HEK293 (cell line): ENCODE measurements at regions not wholly inside any gene's neighbourhood (a gene's known extent, or its start where the extent isn't known, plus 50 kb on each side); places are given as distances from the start of the nearest gene placed in this dataset.
A peak's percentile ranks its signal among the peaks of the same experiment; 100 is the strongest.

Experiments
- BCL11B ChIP-seq: fragments of 450-650 bp; formaldehyde crosslinking; IDR thresholded peaks from 2 replicates; pipeline ENCODE4 v1.5.1; 2016; ENCODE audit warnings: low read depth, missing biosample characterization, missing genetic modification characterization
- HOXD13 ChIP-seq: sonication (generic); formaldehyde crosslinking; IDR thresholded peaks from 2 replicates; pipeline ENCODE4 v1.8.0; 2022; ENCODE audit warnings: missing genetic modification reagents, borderline replicate concordance
- KLF7 ChIP-seq: fragments of 450-650 bp; formaldehyde crosslinking; IDR thresholded peaks from 2 replicates; pipeline ENCODE4 v1.5.1; 2016; ENCODE audit warnings: missing biosample characterization, missing genetic modification characterization, borderline replicate concordance
- KLF8 ChIP-seq: fragments of 450-650 bp; formaldehyde crosslinking; IDR thresholded peaks from 2 replicates; pipeline ENCODE4 v1.5.1; 2016; ENCODE audit warnings: missing biosample characterization, missing genetic modification characterization
- SP2 ChIP-seq: fragments of 450-650 bp; formaldehyde crosslinking; IDR thresholded peaks from 2 replicates; pipeline ENCODE4 v1.5.1; 2016; ENCODE audit warnings: missing biosample characterization, missing genetic modification characterization
- SP3 ChIP-seq: fragments of 450-650 bp; formaldehyde crosslinking; IDR thresholded peaks from 2 replicates; pipeline ENCODE4 v1.5.1; 2016; ENCODE audit warnings: missing biosample characterization, missing genetic modification characterization
- ZBTB17 ChIP-seq: fragments of 450-650 bp; formaldehyde crosslinking; IDR thresholded peaks from 2 replicates; pipeline ENCODE4 v1.5.1; 2016; ENCODE audit warnings: missing biosample characterization, missing genetic modification characterization
- ZBTB21 ChIP-seq: fragments of 450-650 bp; formaldehyde crosslinking; IDR thresholded peaks from 2 replicates; pipeline ENCODE4 v1.5.1; 2017; ENCODE audit warnings: missing biosample characterization, missing genetic modification characterization
- ZIC2 ChIP-seq: fragments of 450-650 bp; formaldehyde crosslinking; IDR thresholded peaks from 2 replicates; pipeline ENCODE4 v1.5.1; 2016; ENCODE audit warnings: missing biosample characterization, missing genetic modification characterization
- ZNF10 ChIP-seq: fragments of 450-650 bp; formaldehyde crosslinking; IDR thresholded peaks from 2 replicates; pipeline ENCODE4 v1.5.1; 2017; ENCODE audit warnings: missing biosample characterization, missing genetic modification characterization
- ZNF112 ChIP-seq: fragments of 450-650 bp; formaldehyde crosslinking; IDR thresholded peaks from 2 replicates; pipeline ENCODE4 v1.5.0; 2017; ENCODE audit warnings: missing biosample characterization, missing genetic modification characterization
- ZNF175 ChIP-seq: fragments of 450-650 bp; formaldehyde crosslinking; IDR thresholded peaks from 2 replicates; pipeline ENCODE4 v1.5.1; 2016; ENCODE audit warnings: missing biosample characterization, missing genetic modification characterization
- ZNF184 ChIP-seq: fragments of 450-650 bp; IDR thresholded peaks from 2 replicates; pipeline ENCODE4 v1.5.1; 2018; ENCODE audit warnings: missing biosample characterization, mild to moderate bottlenecking, missing genetic modification characterization
- ZNF23 ChIP-seq: fragments of 450-650 bp; formaldehyde crosslinking; IDR thresholded peaks from 2 replicates; pipeline ENCODE4 v1.5.1; 2016; ENCODE audit warnings: missing biosample characterization, missing genetic modification characterization, borderline replicate concordance
- ZNF239 ChIP-seq: fragments of 450-650 bp; formaldehyde crosslinking; IDR thresholded peaks from 2 replicates; pipeline ENCODE4 v1.5.1; 2016; ENCODE audit warnings: missing biosample characterization, missing genetic modification characterization
- ZNF274 ChIP-seq, 2 experiments: fragments of 200-500 bp in 1 of 2; fragments of 450-650 bp in 1 of 2; sonication (Bioruptor generic) in 1 of 2; formaldehyde crosslinking in 1 of 2; IDR thresholded peaks; 2 replicates each; pipeline versions ENCODE4 v1.5.1 to v1.6.1; 2014 to 2016; ENCODE audit warnings: borderline replicate concordance in 1 of 2, inconsistent platforms in 1 of 2, low read length in 1 of 2, missing biosample characterization in 1 of 2, missing genetic modification characterization in 1 of 2
- ZNF302 ChIP-seq: fragments of 450-650 bp; formaldehyde crosslinking; IDR thresholded peaks from 2 replicates; pipeline ENCODE4 v1.5.1; 2016; ENCODE audit warnings: missing biosample characterization, missing genetic modification characterization, low read depth
- ZNF350 ChIP-seq: fragments of 450-650 bp; formaldehyde crosslinking; IDR thresholded peaks from 2 replicates; pipeline ENCODE4 v1.5.0; 2017; ENCODE audit warnings: missing biosample characterization, mild to moderate bottlenecking, missing genetic modification characterization
- ZNF514 ChIP-seq: fragments of 450-650 bp; formaldehyde crosslinking; IDR thresholded peaks from 2 replicates; pipeline ENCODE4 v1.5.1; 2016; ENCODE audit warnings: missing biosample characterization, missing genetic modification characterization
- ZNF555 ChIP-seq: fragments of 450-650 bp; formaldehyde crosslinking; conservative IDR thresholded peaks from 2 replicates; pipeline ENCODE4 v1.5.1; 2017; ENCODE audit warnings: missing biosample characterization, mild to moderate bottlenecking, missing genetic modification characterization, inconsistent platforms
- ZNF561 ChIP-seq: fragments of 450-650 bp; IDR thresholded peaks from 2 replicates; pipeline ENCODE4 v1.5.1; 2018; ENCODE audit warnings: missing biosample characterization, missing genetic modification characterization, borderline replicate concordance
- ZNF600 ChIP-seq: fragments of 450-650 bp; formaldehyde crosslinking; IDR thresholded peaks from 2 replicates; pipeline ENCODE4 v1.5.1; 2016; ENCODE audit warnings: missing biosample characterization, missing genetic modification characterization
- ZNF626 ChIP-seq: fragments of 450-650 bp; sonication (Bioruptor Pico); formaldehyde crosslinking; IDR thresholded peaks from 2 replicates; pipeline ENCODE4 v1.5.1; 2018; ENCODE audit warnings: missing biosample characterization, missing genetic modification characterization, inconsistent platforms
- ZNF670 ChIP-seq: fragments of 450-650 bp; formaldehyde crosslinking; IDR thresholded peaks from 2 replicates; pipeline ENCODE4 v1.5.1; 2016; ENCODE audit warnings: missing biosample characterization, missing genetic modification characterization, low read depth
- ZNF76 ChIP-seq: fragments of 450-650 bp; formaldehyde crosslinking; IDR thresholded peaks from 2 replicates; pipeline ENCODE4; 2016; ENCODE audit warnings: low read depth, missing biosample characterization, missing genetic modification characterization, borderline replicate concordance
- ZNF785 ChIP-seq: fragments of 450-650 bp; formaldehyde crosslinking; IDR thresholded peaks from 2 replicates; pipeline ENCODE4 v1.5.1; 2016; ENCODE audit warnings: missing biosample characterization, missing genetic modification characterization
- ZSCAN16 ChIP-seq: fragments of 450-650 bp; formaldehyde crosslinking; IDR thresholded peaks from 2 replicates; pipeline ENCODE4 v1.5.1; 2016; ENCODE audit warnings: missing biosample characterization, missing genetic modification characterization
- TF ChIP-seq, protein P1 (sequence below): fragments of 450-650 bp; formaldehyde crosslinking; IDR thresholded peaks from 2 replicates; pipeline ENCODE4 v1.5.1; 2016; ENCODE audit warnings: missing biosample characterization, missing genetic modification characterization
- TF ChIP-seq, protein P2 (sequence below): fragments of 450-650 bp; formaldehyde crosslinking; IDR thresholded peaks from 2 replicates; pipeline ENCODE4 v1.5.1; 2017; ENCODE audit warnings: missing biosample characterization, missing genetic modification characterization
- TF ChIP-seq, protein P3 (sequence below): fragments of 450-650 bp; formaldehyde crosslinking; IDR thresholded peaks from 2 replicates; pipeline ENCODE4; 2016; ENCODE audit warnings: missing biosample characterization, missing genetic modification characterization
- TF ChIP-seq, protein P4 (sequence below): fragments of 450-650 bp; formaldehyde crosslinking; IDR thresholded peaks from 2 replicates; pipeline ENCODE4 v1.5.1; 2016; ENCODE audit warnings: missing biosample characterization, missing genetic modification characterization
- TF ChIP-seq, protein P5 (sequence below): fragments of 450-650 bp; formaldehyde crosslinking; IDR thresholded peaks from 2 replicates; pipeline ENCODE4 v1.5.1; 2016; ENCODE audit warnings: missing biosample characterization, missing genetic modification characterization

DNA sequence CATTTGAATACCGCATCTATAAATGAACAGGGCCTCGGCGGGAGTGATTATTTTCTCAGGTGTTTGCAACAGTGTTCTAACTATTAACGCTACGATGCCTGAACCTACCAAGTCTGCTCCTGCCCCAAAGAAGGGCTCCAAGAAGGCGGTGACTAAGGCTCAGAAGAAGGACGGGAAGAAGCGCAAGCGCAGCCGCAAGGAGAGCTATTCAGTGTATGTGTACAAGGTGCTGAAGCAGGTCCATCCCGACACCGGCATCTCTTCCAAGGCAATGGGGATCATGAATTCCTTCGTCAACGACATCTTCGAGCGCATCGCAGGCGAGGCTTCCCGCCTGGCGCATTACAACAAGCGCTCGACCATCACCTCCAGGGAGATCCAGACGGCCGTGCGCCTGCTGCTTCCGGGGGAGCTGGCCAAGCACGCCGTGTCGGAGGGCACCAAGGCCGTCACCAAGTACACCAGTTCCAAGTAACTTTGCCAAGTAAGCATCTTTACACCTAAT lies 70.9 kb downstream of the HFE start (continued):
- TF ChIP-seq ZNF23 (tag by site-specific recombination) = no peak
- no peak for TF ChIP-seq ZNF10 (tag by site-specific recombination)
- no peak for TF ChIP-seq HOXD13 (CRISPR knock-in tag)
- TF ChIP-seq ZNF274 (IDR thresholded peaks at IDR 0.05; ENCODE audit: low read length) = no peak
- no peak for TF ChIP-seq ZNF274 (tag by site-specific recombination; IDR thresholded peaks at IDR 0.05; ENCODE audit: borderline replicate concordance)
- no peak for TF ChIP-seq KLF8 (tag by site-specific recombination)
- peak; percentile 68 for TF ChIP-seq SP2 (tag by site-specific recombination)
- no peak for TF ChIP-seq ZNF112 (tag by site-specific recombination)
- no peak for TF ChIP-seq KLF7 (tag by site-specific recombination)
- TF ChIP-seq ZNF184 (tag by site-specific recombination) = no peak
- TF ChIP-seq ZNF302 (tag by site-specific recombination) = no peak
- no peak; the same call in 1 of the 2 replicates for TF ChIP-seq ZNF561 (tag by site-specific recombination)
- TF ChIP-seq ZBTB17 = peak; percentile 88
- TF ChIP-seq BCL11B (tag by site-specific recombination) = no peak
- TF ChIP-seq, protein P1, sequence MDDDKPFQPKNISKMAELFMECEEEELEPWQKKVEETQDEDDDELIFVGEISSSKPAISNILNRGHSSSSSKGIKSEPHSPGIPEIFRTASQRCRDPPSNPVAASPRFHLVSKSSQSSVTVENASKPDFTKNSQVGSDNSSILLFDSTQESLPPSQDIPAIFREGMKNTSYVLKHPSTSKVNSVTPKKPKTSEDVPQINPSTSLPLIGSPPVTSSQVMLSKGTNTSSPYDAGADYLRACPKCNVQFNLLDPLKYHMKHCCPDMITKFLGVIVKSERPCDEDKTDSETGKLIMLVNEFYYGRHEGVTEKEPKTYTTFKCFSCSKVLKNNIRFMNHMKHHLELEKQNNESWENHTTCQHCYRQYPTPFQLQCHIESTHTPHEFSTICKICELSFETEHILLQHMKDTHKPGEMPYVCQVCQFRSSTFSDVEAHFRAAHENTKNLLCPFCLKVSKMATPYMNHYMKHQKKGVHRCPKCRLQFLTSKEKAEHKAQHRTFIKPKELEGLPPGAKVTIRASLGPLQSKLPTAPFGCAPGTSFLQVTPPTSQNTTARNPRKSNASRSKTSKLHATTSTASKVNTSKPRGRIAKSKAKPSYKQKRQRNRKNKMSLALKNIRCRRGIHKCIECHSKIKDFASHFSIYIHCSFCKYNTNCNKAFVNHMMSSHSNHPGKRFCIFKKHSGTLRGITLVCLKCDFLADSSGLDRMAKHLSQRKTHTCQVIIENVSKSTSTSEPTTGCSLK (tag by site-specific recombination) = no peak
- TF ChIP-seq, protein P2, sequence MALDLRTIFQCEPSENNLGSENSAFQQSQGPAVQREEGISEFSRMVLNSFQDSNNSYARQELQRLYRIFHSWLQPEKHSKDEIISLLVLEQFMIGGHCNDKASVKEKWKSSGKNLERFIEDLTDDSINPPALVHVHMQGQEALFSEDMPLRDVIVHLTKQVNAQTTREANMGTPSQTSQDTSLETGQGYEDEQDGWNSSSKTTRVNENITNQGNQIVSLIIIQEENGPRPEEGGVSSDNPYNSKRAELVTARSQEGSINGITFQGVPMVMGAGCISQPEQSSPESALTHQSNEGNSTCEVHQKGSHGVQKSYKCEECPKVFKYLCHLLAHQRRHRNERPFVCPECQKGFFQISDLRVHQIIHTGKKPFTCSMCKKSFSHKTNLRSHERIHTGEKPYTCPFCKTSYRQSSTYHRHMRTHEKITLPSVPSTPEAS (tag by site-specific recombination) = no peak
- TF ChIP-seq ZNF626 (tag by site-specific recombination) = no peak
- TF ChIP-seq ZNF239 (tag by site-specific recombination) = 0 out of 2 replicates have a peak, but pooled peaks have one; percentile 57
- no peak for TF ChIP-seq ZNF670 (tag by site-specific recombination)
- TF ChIP-seq ZNF785 (tag by site-specific recombination) = no peak
- TF ChIP-seq ZNF514 (tag by site-specific recombination) = no peak
- TF ChIP-seq ZNF76 (tag by site-specific recombination) = 0 out of 2 replicates have a peak, but pooled peaks have one; percentile 7
- TF ChIP-seq, protein P3, sequence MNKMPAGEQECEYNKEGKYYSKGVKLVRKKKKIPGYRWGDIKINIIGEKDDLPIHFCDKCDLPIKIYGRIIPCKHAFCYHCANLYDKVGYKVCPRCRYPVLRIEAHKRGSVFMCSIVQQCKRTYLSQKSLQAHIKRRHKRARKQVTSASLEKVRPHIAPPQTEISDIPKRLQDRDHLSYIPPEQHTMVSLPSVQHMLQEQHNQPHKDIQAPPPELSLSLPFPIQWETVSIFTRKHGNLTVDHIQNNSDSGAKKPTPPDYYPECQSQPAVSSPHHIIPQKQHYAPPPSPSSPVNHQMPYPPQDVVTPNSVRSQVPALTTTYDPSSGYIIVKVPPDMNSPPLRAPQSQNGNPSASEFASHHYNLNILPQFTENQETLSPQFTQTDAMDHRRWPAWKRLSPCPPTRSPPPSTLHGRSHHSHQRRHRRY (tag by site-specific recombination) = no peak
- no peak for TF ChIP-seq ZNF175 (tag by site-specific recombination)
- no peak for TF ChIP-seq ZIC2
- no peak for TF ChIP-seq ZNF555 (tag by site-specific recombination)
- peak; percentile 23; the same call in 1 of the 2 replicates for TF ChIP-seq SP3
- peak; percentile 71; the same call in 1 of the 2 replicates for TF ChIP-seq ZBTB21 (tag by site-specific recombination)
- peak; percentile 57; the same call in 1 of the 2 replicates for TF ChIP-seq ZSCAN16 (tag by site-specific recombination)
- TF ChIP-seq, protein P4, sequence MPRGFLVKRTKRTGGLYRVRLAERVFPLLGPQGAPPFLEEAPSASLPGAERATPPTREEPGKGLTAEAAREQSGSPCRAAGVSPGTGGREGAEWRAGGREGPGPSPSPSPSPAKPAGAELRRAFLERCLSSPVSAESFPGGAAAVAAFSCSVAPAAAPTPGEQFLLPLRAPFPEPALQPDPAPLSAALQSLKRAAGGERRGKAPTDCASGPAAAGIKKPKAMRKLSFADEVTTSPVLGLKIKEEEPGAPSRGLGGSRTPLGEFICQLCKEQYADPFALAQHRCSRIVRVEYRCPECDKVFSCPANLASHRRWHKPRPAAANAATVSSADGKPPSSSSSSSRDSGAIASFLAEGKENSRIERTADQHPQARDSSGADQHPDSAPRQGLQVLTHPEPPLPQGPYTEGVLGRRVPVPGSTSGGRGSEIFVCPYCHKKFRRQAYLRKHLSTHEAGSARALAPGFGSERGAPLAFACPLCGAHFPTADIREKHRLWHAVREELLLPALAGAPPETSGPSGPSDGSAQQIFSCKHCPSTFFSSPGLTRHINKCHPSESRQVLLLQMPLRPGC (tag by site-specific recombination) = no peak; the same call in 1 of the 2 replicates
- TF ChIP-seq ZNF600 (tag by site-specific recombination) = peak; percentile 37; the same call in 1 of the 2 replicates
- no peak for TF ChIP-seq ZNF350 (tag by site-specific recombination)
- TF ChIP-seq, protein P5, sequence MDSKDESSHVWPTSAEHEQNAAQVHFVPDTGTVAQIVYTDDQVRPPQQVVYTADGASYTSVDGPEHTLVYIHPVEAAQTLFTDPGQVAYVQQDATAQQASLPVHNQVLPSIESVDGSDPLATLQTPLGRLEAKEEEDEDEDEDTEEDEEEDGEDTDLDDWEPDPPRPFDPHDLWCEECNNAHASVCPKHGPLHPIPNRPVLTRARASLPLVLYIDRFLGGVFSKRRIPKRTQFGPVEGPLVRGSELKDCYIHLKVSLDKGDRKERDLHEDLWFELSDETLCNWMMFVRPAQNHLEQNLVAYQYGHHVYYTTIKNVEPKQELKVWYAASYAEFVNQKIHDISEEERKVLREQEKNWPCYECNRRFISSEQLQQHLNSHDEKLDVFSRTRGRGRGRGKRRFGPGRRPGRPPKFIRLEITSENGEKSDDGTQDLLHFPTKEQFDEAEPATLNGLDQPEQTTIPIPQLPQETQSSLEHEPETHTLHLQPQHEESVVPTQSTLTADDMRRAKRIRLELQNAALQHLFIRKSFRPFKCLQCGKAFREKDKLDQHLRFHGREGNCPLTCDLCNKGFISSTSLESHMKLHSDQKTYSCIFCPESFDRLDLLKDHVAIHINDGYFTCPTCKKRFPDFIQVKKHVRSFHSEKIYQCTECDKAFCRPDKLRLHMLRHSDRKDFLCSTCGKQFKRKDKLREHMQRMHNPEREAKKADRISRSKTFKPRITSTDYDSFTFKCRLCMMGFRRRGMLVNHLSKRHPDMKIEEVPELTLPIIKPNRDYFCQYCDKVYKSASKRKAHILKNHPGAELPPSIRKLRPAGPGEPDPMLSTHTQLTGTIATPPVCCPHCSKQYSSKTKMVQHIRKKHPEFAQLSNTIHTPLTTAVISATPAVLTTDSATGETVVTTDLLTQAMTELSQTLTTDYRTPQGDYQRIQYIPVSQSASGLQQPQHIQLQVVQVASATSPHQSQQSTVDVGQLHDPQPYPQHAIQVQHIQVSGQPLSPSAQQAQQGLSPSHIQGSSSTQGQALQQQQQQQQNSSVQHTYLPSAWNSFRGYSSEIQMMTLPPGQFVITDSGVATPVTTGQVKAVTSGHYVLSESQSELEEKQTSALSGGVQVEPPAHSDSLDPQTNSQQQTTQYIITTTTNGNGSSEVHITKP = no peak; the same call in 1 of the 2 replicates
